GM23248 (cell line): ENCODE measurements at regions not wholly inside any gene's neighbourhood (a gene's known extent, or its start where the extent isn't known, plus 50 kb on each side); places are given as distances from the start of the nearest gene placed in this dataset.

Source experiments
- EZH2 ChIP-seq: fragments of 200-600 bp; sonication (generic); IDR thresholded peaks from 2 replicates; pipeline ENCODE4 v1.6.1; 2018; ENCODE audit warnings: antibody characterized with exemption, mild to moderate bottlenecking; ENCODE audit not compliant: insufficient read depth, poor library complexity, severe bottlenecking
- EZH2phosphoT487 ChIP-seq: fragments of 200-600 bp; sonication (generic); IDR thresholded peaks from 2 replicates; pipeline ENCODE4 v1.6.1; 2018; ENCODE audit warnings: antibody characterized with exemption, moderate library complexity, mild to moderate bottlenecking, low read depth; ENCODE audit not compliant: insufficient read depth

DNA sequence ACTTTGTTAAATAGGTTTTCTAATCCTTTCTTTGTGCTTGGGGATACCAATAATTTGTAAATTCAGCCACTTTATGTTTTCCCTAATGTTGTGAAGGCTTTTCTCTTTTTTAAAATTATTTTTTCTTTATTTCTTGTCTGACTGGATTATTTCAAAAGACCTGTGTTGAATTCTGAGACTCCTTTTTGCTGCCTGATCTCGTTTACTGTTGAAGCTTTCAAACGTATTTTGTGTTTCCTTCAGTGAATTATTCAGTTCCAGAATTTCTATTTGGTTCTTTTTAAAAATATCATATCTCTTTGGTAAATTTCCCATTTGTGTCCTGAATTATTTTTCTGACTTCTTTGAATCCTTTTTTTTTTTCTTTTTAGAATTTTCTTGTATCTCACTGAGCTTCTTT is 241.6 kb downstream of the LRIG3 start:
- TF ChIP-seq EZH2 (no peak), EZH2phosphoT487 (no peak)
